ENCODE measurements at regions not wholly inside any gene's neighbourhood (a gene's known extent, or its start where the extent isn't known, plus 50 kb on each side); places are given as distances from the start of the nearest gene placed in this dataset.

- Histone ChIP-seq H3K9ac (ENCODE audit: low read depth in 1 of 2, low read length in 2 of 2) (no peak overlapping the region), H3K36me3 (ENCODE audit: control insufficient read depth in 2 of 2, insufficient read depth in 2 of 2, low read length in 2 of 2) (no peaks in the 10 kb centered on the region), H3K4me3 (ENCODE audit: low read length in 2 of 2) (no peak overlapping the region), H3K27ac (ENCODE audit: low read depth in 2 of 2, low read length in 2 of 2) (no peak overlapping the region), H3K4me1 (ENCODE audit: control insufficient read depth in 2 of 2, insufficient read depth in 2 of 2, low read length in 2 of 2) (no peaks in the 10 kb centered on the region), H3K9me3 (ENCODE audit: control insufficient read depth in 2 of 2, low read length in 2 of 2) (no peaks in the 10 kb centered on the region), H3K27me3 (ENCODE audit: control insufficient read depth in 2 of 2, insufficient read depth in 2 of 2, low read length in 2 of 2) (no peaks in the 10 kb centered on the region)
Observed at GRCh38 chr14:25231004-25231403, 181.1 kb upstream of the STXBP6 start.

DNA sequence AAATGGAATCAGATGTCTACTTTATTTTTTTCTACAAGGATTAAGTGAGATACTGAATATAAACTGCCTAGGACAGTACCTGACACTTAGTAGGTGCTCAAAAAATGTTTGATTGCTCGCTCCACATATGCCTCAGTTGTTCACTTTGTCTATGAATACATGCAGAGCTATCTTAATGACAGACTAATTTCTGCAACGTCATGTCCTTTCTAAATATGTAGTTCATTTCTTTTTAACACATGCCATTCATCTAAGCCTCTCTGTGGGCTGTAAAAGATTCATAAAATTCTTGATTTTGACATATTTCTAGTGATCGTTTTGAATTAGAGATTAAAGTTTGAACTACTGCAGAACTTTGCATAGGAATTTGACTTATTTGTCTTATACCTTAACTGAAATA is 176.3 kb upstream of the STXBP6 start:
- Histone ChIP-seq H3K27me3 (ENCODE audit: control insufficient read depth in 2 of 2, insufficient read depth in 2 of 2, low read length in 2 of 2) (no peaks in the 10 kb centered on the region), H3K9ac (ENCODE audit: low read depth in 1 of 2, low read length in 2 of 2) (no peak overlapping the region), H3K4me1 (ENCODE audit: control insufficient read depth in 2 of 2, insufficient read depth in 2 of 2, low read length in 2 of 2) (no peaks in the 10 kb centered on the region), H3K9me3 (ENCODE audit: control insufficient read depth in 2 of 2, low read length in 2 of 2) (no peaks in the 10 kb centered on the region), H3K36me3 (ENCODE audit: control insufficient read depth in 2 of 2, insufficient read depth in 2 of 2, low read length in 2 of 2) (no peaks in the 10 kb centered on the region), H3K27ac (ENCODE audit: low read depth in 2 of 2, low read length in 2 of 2) (no peak overlapping the region), H3K4me3 (ENCODE audit: low read length in 2 of 2) (no peak overlapping the region)

- Histone ChIP-seq H3K9me3 (ENCODE audit: control insufficient read depth in 2 of 2, low read length in 2 of 2) (no peaks in the 10 kb centered on the region), H3K4me3 (ENCODE audit: low read length in 2 of 2) (no peak overlapping the region), H3K9ac (ENCODE audit: low read depth in 1 of 2, low read length in 2 of 2) (no peak overlapping the region)
Observed at GRCh38 chr14:25222256-25222655, 172.3 kb upstream of the STXBP6 start.

DNA sequence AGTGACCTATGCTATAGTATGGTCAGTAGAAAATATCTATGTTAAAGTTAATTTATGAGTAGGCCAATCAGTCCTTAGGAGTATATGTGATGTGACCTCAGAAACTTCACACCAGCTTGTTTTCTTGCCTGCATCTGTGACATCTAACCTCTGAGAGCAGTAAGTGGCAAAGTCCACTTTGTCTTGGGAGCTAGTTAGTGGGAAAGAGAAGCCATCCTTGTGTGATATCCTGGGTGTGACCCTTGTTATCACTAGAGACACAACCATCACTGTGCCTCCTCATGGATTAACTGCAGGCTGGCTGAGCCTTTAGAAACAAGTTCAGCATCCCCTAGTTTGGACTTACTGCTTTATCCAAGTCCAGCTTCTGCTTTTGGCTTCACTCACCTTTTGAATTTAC is 170.6 kb upstream of the STXBP6 start:
- Histone ChIP-seq H3K36me3 (ENCODE audit: control insufficient read depth in 2 of 2, insufficient read depth in 2 of 2, low read length in 2 of 2) (no peaks in the 10 kb centered on the region), H3K4me3 (ENCODE audit: low read length in 2 of 2) (no peak overlapping the region), H3K27me3 (ENCODE audit: control insufficient read depth in 2 of 2, insufficient read depth in 2 of 2, low read length in 2 of 2) (no peaks in the 10 kb centered on the region), H3K9ac (ENCODE audit: low read depth in 1 of 2, low read length in 2 of 2) (no peak overlapping the region), H3K4me1 (ENCODE audit: control insufficient read depth in 2 of 2, insufficient read depth in 2 of 2, low read length in 2 of 2) (peaks cover 2 to 4% of the 10 kb centered on the region in 2 donors), H3K27ac (ENCODE audit: low read depth in 2 of 2, low read length in 2 of 2) (no peak overlapping the region), H3K9me3 (ENCODE audit: control insufficient read depth in 2 of 2, low read length in 2 of 2) (no peaks in the 10 kb centered on the region)

More at GRCh38 chr14:25222256-25222655, 172.3 kb upstream of the STXBP6 start:
- Histone ChIP-seq H3K4me1 (ENCODE audit: control insufficient read depth in 2 of 2, insufficient read depth in 2 of 2, low read length in 2 of 2) (peaks cover 2 to 4% of the 10 kb centered on the region in 2 donors), H3K36me3 (ENCODE audit: control insufficient read depth in 2 of 2, insufficient read depth in 2 of 2, low read length in 2 of 2) (no peaks in the 10 kb centered on the region), H3K27ac (ENCODE audit: low read depth in 2 of 2, low read length in 2 of 2) (no peak overlapping the region), H3K27me3 (ENCODE audit: control insufficient read depth in 2 of 2, insufficient read depth in 2 of 2, low read length in 2 of 2) (no peaks in the 10 kb centered on the region)

DNA sequence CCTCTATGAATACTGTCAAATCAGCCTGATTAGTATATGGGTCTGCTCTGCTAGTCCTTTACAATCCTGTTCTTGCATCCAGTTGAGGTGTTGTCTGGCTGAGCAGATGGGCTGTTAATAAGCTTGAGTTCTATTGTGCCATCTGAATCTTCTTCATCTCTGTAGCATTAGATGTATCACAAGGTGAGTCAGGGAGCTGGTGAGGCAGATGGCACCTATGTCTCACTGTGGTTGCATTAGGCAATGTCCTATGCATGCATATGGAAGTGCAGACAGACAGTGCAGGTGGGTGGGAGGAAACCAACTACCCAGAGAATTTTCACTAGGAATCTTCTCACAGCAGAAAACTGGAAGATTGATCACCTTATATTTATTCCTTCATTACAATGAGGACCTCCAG is 165.7 kb upstream of the STXBP6 start:
- Histone ChIP-seq H3K9me3 (ENCODE audit: control insufficient read depth in 2 of 2, low read length in 2 of 2) (no peaks in the 10 kb centered on the region), H3K36me3 (ENCODE audit: control insufficient read depth in 2 of 2, insufficient read depth in 2 of 2, low read length in 2 of 2) (no peaks in the 10 kb centered on the region), H3K27me3 (ENCODE audit: control insufficient read depth in 2 of 2, insufficient read depth in 2 of 2, low read length in 2 of 2) (no peaks in the 10 kb centered on the region), H3K27ac (ENCODE audit: low read depth in 2 of 2, low read length in 2 of 2) (no peak overlapping the region), H3K4me1 (ENCODE audit: control insufficient read depth in 2 of 2, insufficient read depth in 2 of 2, low read length in 2 of 2) (peaks cover 2 to 4% of the 10 kb centered on the region in 2 donors), H3K9ac (ENCODE audit: low read depth in 1 of 2, low read length in 2 of 2) (no peak overlapping the region), H3K4me3 (ENCODE audit: low read length in 2 of 2) (no peak overlapping the region)

GRCh38 chr14:25197885-25198284 is 147.9 kb upstream of the STXBP6 start:
- Histone ChIP-seq H3K4me3 (ENCODE audit: low read length in 2 of 2) (no peak overlapping the region), H3K36me3 (ENCODE audit: control insufficient read depth in 2 of 2, insufficient read depth in 2 of 2, low read length in 2 of 2) (no peaks in the 10 kb centered on the region), H3K9ac (ENCODE audit: low read depth in 1 of 2, low read length in 2 of 2) (no peak overlapping the region), H3K27me3 (ENCODE audit: control insufficient read depth in 2 of 2, insufficient read depth in 2 of 2, low read length in 2 of 2) (no peaks in the 10 kb centered on the region), H3K4me1 (ENCODE audit: control insufficient read depth in 2 of 2, insufficient read depth in 2 of 2, low read length in 2 of 2) (no peaks in the 10 kb centered on the region), H3K27ac (ENCODE audit: low read depth in 2 of 2, low read length in 2 of 2) (no peak overlapping the region), H3K9me3 (ENCODE audit: control insufficient read depth in 2 of 2, low read length in 2 of 2) (no peaks in the 10 kb centered on the region)

- no peak overlapping the region for H3K4me3 ChIP-seq (ENCODE audit: low read length in 2 of 2)
- H3K27me3 ChIP-seq (ENCODE audit: control insufficient read depth in 2 of 2, insufficient read depth in 2 of 2, low read length in 2 of 2), result no peaks in the 10 kb centered on the region
- no peak overlapping the region for H3K27ac ChIP-seq (ENCODE audit: low read depth in 2 of 2, low read length in 2 of 2)
- peaks cover 0 to 2% of the 10 kb centered on the region in 2 donors for H3K9me3 ChIP-seq (ENCODE audit: control insufficient read depth in 2 of 2, low read length in 2 of 2)
- no peaks in the 10 kb centered on the region for H3K36me3 ChIP-seq (ENCODE audit: control insufficient read depth in 2 of 2, insufficient read depth in 2 of 2, low read length in 2 of 2)
- peaks cover 0 to 5% of the 10 kb centered on the region in 2 donors for H3K4me1 ChIP-seq (ENCODE audit: control insufficient read depth in 2 of 2, insufficient read depth in 2 of 2, low read length in 2 of 2)
- H3K9ac ChIP-seq (ENCODE audit: low read depth in 1 of 2, low read length in 2 of 2), result no peak overlapping the region
Observed at GRCh38 chr14:25180221-25180620, 130.3 kb upstream of the STXBP6 start.

- Histone ChIP-seq H3K9me3 (ENCODE audit: control insufficient read depth in 2 of 2, low read length in 2 of 2) (peaks cover 0 to 2% of the 10 kb centered on the region in 2 donors), H3K9ac (ENCODE audit: low read depth in 1 of 2, low read length in 2 of 2) (no peak overlapping the region), H3K4me3 (ENCODE audit: low read length in 2 of 2) (peak overlapping the region in 1 of 2 donors; percentile 3), H3K4me1 (ENCODE audit: control insufficient read depth in 2 of 2, insufficient read depth in 2 of 2, low read length in 2 of 2) (peaks cover 0 to 5% of the 10 kb centered on the region in 2 donors), H3K27me3 (ENCODE audit: control insufficient read depth in 2 of 2, insufficient read depth in 2 of 2, low read length in 2 of 2) (no peaks in the 10 kb centered on the region), H3K36me3 (ENCODE audit: control insufficient read depth in 2 of 2, insufficient read depth in 2 of 2, low read length in 2 of 2) (no peaks in the 10 kb centered on the region), H3K27ac (ENCODE audit: low read depth in 2 of 2, low read length in 2 of 2) (peak overlapping the region; percentile 47 to 53)
Observed at GRCh38 chr14:25178255-25178654, 128.3 kb upstream of the STXBP6 start.

DNA sequence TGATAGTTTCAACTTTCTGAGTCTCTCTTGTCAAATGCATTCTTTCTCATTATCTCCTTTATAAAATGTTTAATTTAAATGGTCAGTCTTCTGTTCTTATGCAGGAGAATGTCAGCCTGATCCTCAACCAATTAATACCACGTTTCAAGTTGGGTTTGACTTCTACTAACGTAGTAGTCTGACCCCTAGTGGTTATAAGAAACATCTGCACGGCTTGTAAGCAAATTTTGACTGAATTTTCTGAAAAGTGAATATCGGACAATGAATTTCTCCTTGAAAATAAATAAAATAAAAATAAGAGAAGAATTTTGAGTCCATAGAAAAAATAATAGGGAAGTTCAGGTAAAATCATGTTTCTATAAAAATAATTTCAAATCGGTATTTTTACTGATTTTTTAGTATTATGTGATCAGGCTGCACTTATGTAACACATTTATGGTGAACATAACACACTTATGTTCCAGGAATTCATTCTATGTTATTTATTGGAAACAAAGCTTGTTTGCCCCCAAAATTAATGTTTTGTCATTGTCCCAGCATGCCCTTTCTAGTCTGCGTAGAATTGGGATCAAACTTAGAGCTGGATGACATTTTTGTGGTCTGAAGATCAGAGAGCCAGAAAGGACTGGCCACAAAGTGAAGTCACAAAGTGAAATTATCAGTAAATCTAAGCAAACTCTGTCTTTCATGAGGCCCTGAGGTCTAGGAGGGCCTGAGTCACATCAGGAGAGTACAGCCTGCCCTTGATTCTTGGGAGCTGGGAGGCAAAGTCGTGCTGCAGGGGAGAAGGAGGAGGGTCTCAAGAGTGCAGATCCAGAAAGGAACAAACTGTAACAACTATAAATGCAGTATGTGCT is 101.2 kb upstream of the STXBP6 start:
- no peak overlapping the region for H3K4me3 ChIP-seq (ENCODE audit: low read length in 2 of 2)
- no peaks in the 10 kb centered on the region for H3K36me3 ChIP-seq (ENCODE audit: control insufficient read depth in 2 of 2, insufficient read depth in 2 of 2, low read length in 2 of 2)
- H3K4me1 ChIP-seq (ENCODE audit: control insufficient read depth in 2 of 2, insufficient read depth in 2 of 2, low read length in 2 of 2), result no peaks in the 10 kb centered on the region
- no peak overlapping the region for H3K9ac ChIP-seq (ENCODE audit: low read depth in 1 of 2, low read length in 2 of 2)
- H3K9me3 ChIP-seq (ENCODE audit: control insufficient read depth in 2 of 2, low read length in 2 of 2), result no peaks in the 10 kb centered on the region
- H3K27ac ChIP-seq (ENCODE audit: low read depth in 2 of 2, low read length in 2 of 2), result no peak overlapping the region
- H3K27me3 ChIP-seq (ENCODE audit: control insufficient read depth in 2 of 2, insufficient read depth in 2 of 2, low read length in 2 of 2), result no peaks in the 10 kb centered on the region

- no peak overlapping the region for H3K9ac ChIP-seq (ENCODE audit: low read depth in 1 of 2, low read length in 2 of 2)
- H3K4me3 ChIP-seq (ENCODE audit: low read length in 2 of 2), result no peak overlapping the region
- no peaks in the 10 kb centered on the region for H3K9me3 ChIP-seq (ENCODE audit: control insufficient read depth in 2 of 2, low read length in 2 of 2)
- H3K27ac ChIP-seq (ENCODE audit: low read depth in 2 of 2, low read length in 2 of 2), result no peak overlapping the region
- H3K4me1 ChIP-seq (ENCODE audit: control insufficient read depth in 2 of 2, insufficient read depth in 2 of 2, low read length in 2 of 2), result no peaks in the 10 kb centered on the region
- no peaks in the 10 kb centered on the region for H3K36me3 ChIP-seq (ENCODE audit: control insufficient read depth in 2 of 2, insufficient read depth in 2 of 2, low read length in 2 of 2)
- H3K27me3 ChIP-seq (ENCODE audit: control insufficient read depth in 2 of 2, insufficient read depth in 2 of 2, low read length in 2 of 2), result no peaks in the 10 kb centered on the region
Observed at GRCh38 chr14:25150401-25150800, 100.5 kb upstream of the STXBP6 start.

Measured in mucosa of rectum (tissue), 2 donors.